DND-41 (cell line): ENCODE measurements at regions not wholly inside any gene's neighbourhood (a gene's known extent, or its start where the extent isn't known, plus 50 kb on each side); places are given as distances from the start of the nearest gene placed in this dataset.

Source experiments
- ATAC-seq: fragments of 200-7000 bp; cut with Tn5 transposase; 3 replicates; pipeline ENCODE4 v1.9.1; 2021; ENCODE audit warnings: low read depth; ENCODE audit not compliant: insufficient read depth
- DNase-seq: peaks from one replicate; pipeline ENCODE4 v3.0.0-alpha.2; 2020
- H2AFZ ChIP-seq: 2 replicates; pipeline ENCODE4 v1.6.0; 2012; ENCODE audit warnings: low read depth, low read length
- H3K27ac ChIP-seq: 2 replicates; pipeline ENCODE4 v1.5.1; 2012; ENCODE audit warnings: low read length, inconsistent platforms
- H3K27me3 ChIP-seq: fragments of 200-600 bp; sonication (generic); 2 replicates; pipeline ENCODE4 v1.6.0; 2012; ENCODE audit warnings: low read length, mild to moderate bottlenecking, inconsistent platforms; ENCODE audit not compliant: insufficient read depth, poor library complexity
- H3K36me3 ChIP-seq: 2 replicates; pipeline ENCODE4 v1.5.1; 2012; ENCODE audit warnings: low read length, inconsistent platforms; ENCODE audit not compliant: insufficient read depth
- H3K4me1 ChIP-seq: 2 replicates; pipeline ENCODE4 v1.5.1; 2012; ENCODE audit warnings: mild to moderate bottlenecking, low read length; ENCODE audit not compliant: insufficient read depth
- H3K4me2 ChIP-seq: 2 replicates; pipeline ENCODE4 v1.6.0; 2012; ENCODE audit warnings: mild to moderate bottlenecking, moderate library complexity, low read length, inconsistent platforms; ENCODE audit not compliant: insufficient read depth
- H3K4me3 ChIP-seq, 2 experiments: fragments of 200-600 bp in 1 of 2; shearing (Covaris generic) in 1 of 2; 2 replicates each; pipeline ENCODE4 v1.5.1; 2012 to 2016; ENCODE audit warnings: inconsistent platforms in 2 of 2, low read length in 2 of 2, mild to moderate bottlenecking in 2 of 2, low read depth in 1 of 2, moderate library complexity in 1 of 2
- H3K79me2 ChIP-seq: 2 replicates; pipeline ENCODE4 v1.6.0; 2012; ENCODE audit warnings: low read length, inconsistent platforms; ENCODE audit not compliant: insufficient read depth
- H3K9ac ChIP-seq: 2 replicates; pipeline ENCODE4 v1.6.0; 2012; ENCODE audit warnings: low read depth, mild to moderate bottlenecking, inconsistent platforms, low read length, moderate library complexity
- H3K9me3 ChIP-seq: 2 replicates; pipeline ENCODE4 v1.5.1; 2012; ENCODE audit warnings: low read length, moderate library complexity, mild to moderate bottlenecking, inconsistent platforms; ENCODE audit not compliant: insufficient read depth, severe bottlenecking
- H4K20me1 ChIP-seq: 2 replicates; pipeline ENCODE4 v1.6.0; 2012; ENCODE audit warnings: low read length; ENCODE audit not compliant: insufficient read depth
- CTCF ChIP-seq: IDR thresholded peaks from 2 replicates; pipeline ENCODE4 v1.5.1; 2012; ENCODE audit warnings: borderline replicate concordance, low read length, moderate library complexity, mild to moderate bottlenecking; ENCODE audit not compliant: poor library complexity, severe bottlenecking; ENCODE audit errors: extremely low read depth
- EZH2 ChIP-seq: IDR thresholded peaks from 3 replicates; pipeline ENCODE4 v1.6.1; 2012; ENCODE audit warnings: borderline replicate concordance, low read depth, mild to moderate bottlenecking, moderate library complexity, low read length, inconsistent platforms; ENCODE audit not compliant: severe bottlenecking

GRCh38 chr2:144233317-144233716, 286.6 kb downstream of the ZEB2 start:
- H3K36me3 ChIP-seq = no peaks in the 10 kb centered on the region
- H3K9me3 ChIP-seq = no peaks in the 10 kb centered on the region
- ATAC-seq = no peak
- no peak overlapping the region for H3K27ac ChIP-seq
- no peak for DNase-seq
- no peaks in the 10 kb centered on the region for H3K4me1 ChIP-seq
- no peaks in the 10 kb centered on the region for H3K79me2 ChIP-seq
- no peak overlapping the region for H3K4me2 ChIP-seq
- no peaks in the 10 kb centered on the region for H4K20me1 ChIP-seq
- TF ChIP-seq EZH2 (no peak), CTCF (no peak)
- H2AFZ ChIP-seq = no peak overlapping the region
- no peak overlapping the region for H3K4me3 ChIP-seq
- no peaks in the 10 kb centered on the region for H3K27me3 ChIP-seq
- no peak overlapping the region for H3K9ac ChIP-seq

GRCh38 chr2:144230448-144231085, 289.4 kb downstream of the ZEB2 start:
- no peak for ATAC-seq
- no peak overlapping the region for H3K4me2 ChIP-seq
- H3K27ac ChIP-seq = no peak overlapping the region
- H3K4me1 ChIP-seq = no peaks in the 10 kb centered on the region
- no peak overlapping the region for H3K4me3 ChIP-seq
- TF ChIP-seq EZH2 (no peak), CTCF (no peak)
- H4K20me1 ChIP-seq = no peaks in the 10 kb centered on the region
- H3K79me2 ChIP-seq = no peaks in the 10 kb centered on the region
- no peak overlapping the region for H3K9ac ChIP-seq
- DNase-seq = no peak
- no peaks in the 10 kb centered on the region for H3K27me3 ChIP-seq
- H3K36me3 ChIP-seq = no peaks in the 10 kb centered on the region
- no peak overlapping the region for H2AFZ ChIP-seq
- no peaks in the 10 kb centered on the region for H3K9me3 ChIP-seq

GRCh38 chr2:144230033-144230432, 289.9 kb downstream of the ZEB2 start:
- H2AFZ ChIP-seq = no peak overlapping the region
- no peak overlapping the region for H3K9ac ChIP-seq
- no peaks in the 10 kb centered on the region for H3K79me2 ChIP-seq
- H3K4me2 ChIP-seq = no peak overlapping the region
- ATAC-seq (no peak), DNase-seq (no peak)
- H3K27me3 ChIP-seq = no peaks in the 10 kb centered on the region
- H3K4me3 ChIP-seq = no peak overlapping the region
- H3K36me3 ChIP-seq = no peaks in the 10 kb centered on the region
- H3K4me1 ChIP-seq = no peaks in the 10 kb centered on the region
- no peaks in the 10 kb centered on the region for H4K20me1 ChIP-seq
- TF ChIP-seq EZH2 (no peak), CTCF (no peak)
- H3K27ac ChIP-seq = no peak overlapping the region
- no peaks in the 10 kb centered on the region for H3K9me3 ChIP-seq

GRCh38 chr2:144229296-144229695, 290.6 kb downstream of the ZEB2 start:
- Histone ChIP-seq H3K79me2 (no peaks in the 10 kb centered on the region), H4K20me1 (no peaks in the 10 kb centered on the region), H3K4me1 (no peaks in the 10 kb centered on the region), H3K4me3 (no peak overlapping the region), H3K4me2 (no peak overlapping the region), H3K27me3 (no peaks in the 10 kb centered on the region), H3K27ac (no peak overlapping the region), H3K9me3 (no peaks in the 10 kb centered on the region), H3K9ac (no peak overlapping the region), H3K36me3 (no peaks in the 10 kb centered on the region), H2AFZ (no peak overlapping the region)
- DNase-seq = no peak
- no peak for ATAC-seq
- TF ChIP-seq CTCF (no peak), EZH2 (no peak)
